ENCODE measurements at regions not wholly inside any gene's neighbourhood (a gene's known extent, or its start where the extent isn't known, plus 50 kb on each side); places are given as distances from the start of the nearest gene placed in this dataset.

GRCh38 chr15:70348226-70348543, 250.5 kb upstream of the TLE3 start:
- DNase-seq (ENCODE audit: low read depth, low spot score), result no peak

GRCh38 chr15:70347321-70348225, 249.9 kb upstream of the TLE3 start:
- DNase-seq (ENCODE audit: low read depth, low spot score), result no peak

GRCh38 chr15:70345251-70346019, 247.7 kb upstream of the TLE3 start:
- no peak for DNase-seq (ENCODE audit: low read depth, low spot score)

DNA sequence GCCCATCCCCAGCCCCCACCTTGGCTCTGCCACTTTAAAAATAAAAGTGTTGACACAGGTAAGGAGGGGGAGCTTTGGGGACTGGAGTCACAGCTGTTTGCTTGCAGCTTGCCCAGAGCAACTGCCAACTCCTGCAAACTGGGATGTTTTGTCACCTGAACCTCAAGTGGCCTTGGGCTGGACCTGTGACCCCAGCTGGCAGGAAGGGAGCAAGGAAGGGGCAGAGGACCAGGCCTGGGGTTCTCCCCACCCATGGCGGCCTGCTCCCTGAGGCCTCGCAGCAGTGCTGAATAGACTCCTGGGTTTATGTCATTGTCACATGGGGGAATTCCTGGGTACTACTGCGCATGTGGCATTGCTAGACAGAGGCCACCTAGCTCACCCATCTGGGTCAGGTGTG, 246.9 kb upstream of the TLE3 start:
- DNase-seq (ENCODE audit: low read depth, low spot score), result no peak

GRCh38 chr15:70343961-70344621, 246.4 kb upstream of the TLE3 start:
- no peak for DNase-seq (ENCODE audit: low read depth, low spot score)

- DNase-seq (ENCODE audit: low read depth, low spot score), result no peak
Observed at GRCh38 chr15:70342554-70343548, 245.1 kb upstream of the TLE3 start.

DNA sequence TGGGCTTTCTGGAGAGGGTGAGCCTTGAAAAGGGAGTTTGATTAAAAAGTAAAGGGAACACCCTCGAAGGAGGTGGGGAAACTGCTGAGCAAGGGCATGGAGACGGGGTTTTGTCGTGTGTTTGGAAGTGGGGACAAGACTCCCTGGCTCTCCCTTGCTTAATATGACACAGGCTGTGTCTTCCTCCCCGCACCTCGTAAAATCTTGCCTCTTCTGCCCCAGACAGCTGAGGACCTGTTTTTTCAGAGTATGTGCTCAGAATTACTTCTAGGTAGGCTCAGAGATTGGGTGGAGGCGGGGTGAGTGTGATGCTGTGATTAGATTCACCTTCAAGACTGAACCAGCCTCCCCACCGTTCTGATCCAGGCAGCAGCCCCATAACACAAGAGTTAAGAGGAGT, 244.4 kb upstream of the TLE3 start:
- no peak for DNase-seq (ENCODE audit: low read depth, low spot score)

DNA sequence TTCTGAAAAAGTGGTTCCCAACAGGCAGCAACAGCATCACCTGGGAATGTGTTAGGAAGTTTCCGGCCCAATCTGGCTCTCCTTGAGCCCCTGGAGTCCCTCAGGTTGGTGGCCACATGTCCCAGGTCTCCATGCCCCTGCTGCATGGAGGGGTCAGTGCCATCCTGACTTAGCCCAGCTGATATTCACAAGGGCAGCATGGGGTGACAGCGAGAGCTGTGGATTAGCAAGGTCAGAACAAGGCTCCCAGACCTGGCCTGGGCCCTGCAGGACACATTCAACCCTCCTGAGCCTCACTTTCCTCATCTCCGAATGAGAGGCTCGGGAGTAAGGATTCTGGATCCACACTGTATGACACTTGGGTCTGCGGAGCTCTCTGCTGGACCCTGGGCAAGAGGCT, 243.8 kb upstream of the TLE3 start:
- no peak for DNase-seq (ENCODE audit: low read depth, low spot score)

DNA sequence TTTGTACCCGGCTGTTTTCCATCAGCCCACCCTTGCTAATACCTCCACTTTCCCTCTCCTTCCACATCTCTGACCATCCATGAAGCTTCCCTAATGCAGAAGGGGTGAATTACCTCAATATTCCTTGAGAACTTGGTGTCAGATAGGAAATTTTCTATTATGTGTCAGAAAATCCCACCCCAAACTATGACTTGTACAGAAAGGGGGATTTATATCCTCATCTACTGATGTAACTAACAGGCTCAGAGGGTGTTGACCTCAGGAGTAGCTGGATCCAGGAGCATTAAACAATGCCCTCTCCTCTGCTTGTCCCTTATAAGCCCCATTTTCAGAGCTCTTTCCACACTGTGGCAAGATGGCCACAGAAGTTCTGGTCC, 242.8 kb upstream of the TLE3 start:
- no peak for DNase-seq (ENCODE audit: low read depth, low spot score)

DNA sequence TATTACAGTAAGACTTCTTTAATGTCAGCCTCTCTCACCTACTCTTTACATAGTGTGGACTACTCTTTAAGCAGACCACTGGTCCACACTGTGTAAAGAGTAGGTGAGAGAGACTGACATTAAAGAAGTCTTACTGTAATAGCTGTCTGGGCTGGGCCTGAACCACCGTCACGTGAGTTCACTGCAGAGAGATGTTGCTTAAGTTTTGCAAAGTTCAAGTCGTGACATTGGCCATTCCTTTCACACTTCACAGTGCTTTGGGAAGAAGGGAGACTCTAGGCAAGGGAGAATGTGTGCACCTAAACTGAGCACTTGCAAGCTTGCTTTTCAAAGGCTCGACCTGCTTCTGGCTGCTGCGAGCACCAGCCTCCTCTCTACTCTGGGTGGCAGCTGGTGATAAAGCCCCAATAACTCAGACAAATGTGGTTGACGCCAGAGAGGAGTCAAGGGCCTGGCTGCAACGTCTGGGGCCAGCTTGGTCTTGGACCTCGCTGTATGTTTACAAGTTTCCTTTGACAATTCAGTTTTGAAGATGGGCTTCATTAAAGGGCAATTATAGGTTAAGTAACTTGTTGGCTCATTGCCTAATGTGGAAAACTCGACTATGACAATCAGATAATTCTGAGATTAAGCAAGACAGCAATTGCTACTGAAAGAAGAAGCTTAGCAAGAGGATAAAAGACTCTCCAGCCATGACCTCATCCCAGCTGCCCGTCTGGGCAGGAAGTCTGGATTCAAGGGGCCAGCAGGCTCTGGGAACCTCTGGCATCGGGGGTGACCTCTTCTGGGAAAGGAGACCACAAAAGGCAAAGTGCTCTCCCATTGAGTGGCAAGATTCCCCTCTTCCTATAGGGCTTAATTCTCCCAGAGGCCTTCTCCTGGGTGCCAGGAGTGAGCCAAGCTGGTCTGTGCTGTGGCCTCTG, 242.1 kb upstream of the TLE3 start:
- no peak for DNase-seq (ENCODE audit: low read depth, low spot score)

DNA sequence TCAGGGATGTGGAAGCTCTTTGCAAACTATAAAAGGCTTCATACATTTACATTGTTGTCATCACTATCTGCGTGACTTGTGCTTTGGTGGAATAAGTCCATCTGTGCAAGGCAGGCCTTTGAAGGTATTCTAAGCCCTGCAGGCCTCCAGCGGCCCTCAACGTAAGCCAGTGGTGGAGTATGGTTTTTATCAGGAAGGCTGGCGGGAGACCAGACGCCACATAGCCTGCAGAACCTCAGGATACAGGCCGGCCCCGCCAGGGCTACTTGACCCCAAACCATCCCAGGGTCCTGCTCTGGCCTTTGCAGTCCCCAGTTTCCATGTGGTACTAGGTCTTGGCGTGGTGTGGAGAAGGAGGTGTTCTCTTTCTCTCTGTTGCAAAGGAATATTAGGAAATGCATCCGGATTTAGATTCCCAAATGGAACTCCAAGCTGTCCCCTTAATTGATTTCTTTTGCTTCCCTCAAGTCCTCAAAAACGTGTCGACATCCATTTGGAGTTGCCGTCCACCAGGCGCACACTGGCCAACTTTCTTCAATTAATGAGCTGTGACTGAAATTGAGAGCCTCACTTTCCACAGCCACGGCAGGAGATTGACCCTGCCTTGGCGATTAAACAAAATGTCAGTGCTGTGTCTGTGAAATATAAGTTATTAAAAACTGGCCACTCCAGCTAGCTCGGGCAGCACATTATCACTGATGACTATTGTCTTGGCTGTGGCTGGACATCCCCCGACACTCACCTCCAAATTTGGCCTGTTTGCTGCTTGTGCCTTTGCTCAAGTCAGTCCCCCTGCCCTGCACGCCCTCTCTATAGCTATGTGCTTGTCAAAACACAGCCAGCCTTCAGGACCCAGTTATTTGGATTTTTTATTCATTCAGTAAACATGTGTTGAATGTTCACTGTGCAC, 239.8 kb upstream of the TLE3 start:
- DNase-seq (ENCODE audit: low read depth, low spot score), result no peak

GRCh38 chr15:70336425-70337009, 238.8 kb upstream of the TLE3 start:
- no peak for DNase-seq (ENCODE audit: low read depth, low spot score)

DNA sequence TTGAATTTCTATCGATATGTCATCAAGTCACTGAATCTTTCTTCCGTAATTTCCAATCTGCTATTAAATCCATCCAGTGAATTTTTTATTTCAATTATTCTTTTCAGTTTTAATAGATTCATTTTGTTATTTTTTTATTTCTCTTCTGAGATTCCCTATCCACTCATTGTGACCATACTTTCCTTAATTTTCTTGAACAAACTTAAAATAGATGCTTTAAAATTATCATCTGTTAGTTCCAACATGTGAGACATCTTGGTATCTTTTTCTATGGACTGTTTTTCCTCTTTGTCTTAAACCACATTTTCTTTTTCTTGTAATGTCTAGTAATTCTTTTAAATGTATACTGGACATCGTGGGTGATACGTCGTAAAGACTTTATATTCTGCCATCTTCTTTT, 236.6 kb upstream of the TLE3 start:
- no peak for DNase-seq (ENCODE audit: low read depth, low spot score)

GRCh38 chr15:70329179-70329578, 231.5 kb upstream of the TLE3 start:
- no peak for DNase-seq (ENCODE audit: low read depth, low spot score)

DNA sequence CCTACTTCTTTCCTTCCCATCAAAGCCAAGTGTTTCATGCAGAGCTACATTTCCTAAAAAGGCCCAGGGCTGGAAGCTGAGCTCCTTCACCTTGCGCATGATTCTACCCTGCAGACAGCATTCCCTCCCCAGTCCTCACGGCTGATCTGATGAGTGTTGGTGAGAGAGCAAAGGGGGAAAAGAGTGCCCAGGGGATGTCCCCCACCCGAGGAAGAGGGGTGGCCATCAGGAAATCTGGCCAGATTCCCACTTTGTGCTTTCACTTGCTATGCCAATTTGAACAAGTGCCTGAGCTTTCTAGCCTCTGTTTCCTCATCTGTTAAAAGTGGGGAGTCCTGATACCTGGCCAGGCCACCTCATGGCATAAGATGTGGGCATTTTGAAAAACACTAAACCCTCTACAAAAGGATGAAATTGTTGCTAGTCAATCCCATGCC, 231.0 kb upstream of the TLE3 start:
- no peak for DNase-seq (ENCODE audit: low read depth, low spot score)

GRCh38 chr15:70327856-70328678, 230.3 kb upstream of the TLE3 start:
- no peak for DNase-seq (ENCODE audit: low read depth, low spot score)

DNA sequence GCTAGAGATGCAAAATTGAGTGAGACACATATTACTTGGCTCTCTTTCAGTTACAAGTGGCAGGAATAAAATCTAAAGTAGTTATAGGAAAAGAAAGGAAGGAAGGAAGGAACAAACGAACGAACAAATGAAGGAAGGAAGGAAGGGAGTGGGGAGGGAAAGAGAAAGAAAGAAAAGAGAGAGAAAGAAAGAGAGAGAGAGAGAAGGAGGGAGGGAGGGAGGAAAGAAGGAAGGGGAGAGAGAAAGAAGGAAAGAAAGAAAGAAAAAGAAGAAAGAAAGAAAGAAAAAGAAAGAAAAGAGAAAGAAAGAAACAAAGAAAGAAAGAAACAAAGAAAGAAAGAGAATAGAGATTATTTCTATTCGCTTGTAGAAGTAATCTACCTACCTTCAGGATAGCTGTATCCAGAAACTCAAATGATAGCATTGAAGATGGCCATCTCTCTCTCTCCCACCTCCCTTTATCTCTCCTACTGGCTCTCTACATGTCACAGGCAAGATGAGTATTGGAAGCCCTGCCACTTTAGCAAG, 229.7 kb upstream of the TLE3 start:
- DNase-seq (ENCODE audit: low read depth, low spot score), result no peak
